H9 (cell line): ENCODE measurements at regions not wholly inside any gene's neighbourhood (a gene's known extent, or its start where the extent isn't known, plus 50 kb on each side); places are given as distances from the start of the nearest gene placed in this dataset.

Source experiments
- DNase-seq: peaks from one replicate; pipeline ENCODE4 v3.0.0-alpha.2; 2017
- H2AFZ ChIP-seq: one replicate; pipeline ENCODE4 v1.6.1; 2013; ENCODE audit warnings: mild to moderate bottlenecking, low read length, control low read depth, moderate library complexity
- H2AK5ac ChIP-seq: 2 replicates; pipeline ENCODE4 v1.6.1; 2013; ENCODE audit warnings: low read length, control low read depth, mixed read lengths; ENCODE audit not compliant: insufficient read length
- H2BK120ac ChIP-seq: one replicate; pipeline ENCODE4 v1.6.1; 2013; ENCODE audit warnings: low read depth, mild to moderate bottlenecking, low read length, control low read depth, inconsistent platforms; ENCODE audit not compliant: poor library complexity, severe bottlenecking
- H2BK12ac ChIP-seq: 2 replicates; pipeline ENCODE4 v1.6.1; 2013; ENCODE audit warnings: low read length, control low read depth, mixed read lengths, low read depth; ENCODE audit not compliant: insufficient read length
- H2BK15ac ChIP-seq: 2 replicates; pipeline ENCODE4 v1.6.1; 2013; ENCODE audit warnings: low read depth, low read length, control low read depth
- H2BK20ac ChIP-seq: one replicate; pipeline ENCODE4 v1.6.1; 2013; ENCODE audit warnings: low read depth, mild to moderate bottlenecking, low read length, control low read depth, inconsistent platforms; ENCODE audit not compliant: poor library complexity, severe bottlenecking
- H2BK5ac ChIP-seq: 2 replicates; pipeline ENCODE4 v1.6.1; 2013; ENCODE audit warnings: low read length, control low read depth, mixed read lengths; ENCODE audit not compliant: insufficient read length
- H3K14ac ChIP-seq: 2 replicates; pipeline ENCODE4 v1.6.1; 2013; ENCODE audit warnings: low read length, control low read depth; ENCODE audit not compliant: insufficient read depth
- H3K18ac ChIP-seq: 2 replicates; pipeline ENCODE4 v1.6.1; 2013; ENCODE audit warnings: low read depth, mild to moderate bottlenecking, mixed read lengths, low read length, control low read depth; ENCODE audit not compliant: insufficient read length
- H3K23ac ChIP-seq: 2 replicates; pipeline ENCODE4 v1.6.1; 2013; ENCODE audit warnings: low read length, control low read depth, mixed read lengths, low read depth; ENCODE audit not compliant: insufficient read length
- H3K23me2 ChIP-seq: 2 replicates; pipeline ENCODE4 v1.6.1; 2013; ENCODE audit warnings: low read depth, mild to moderate bottlenecking, mixed read lengths, low read length, control low read depth; ENCODE audit not compliant: insufficient read length, poor library complexity, severe bottlenecking
- H3K27ac ChIP-seq: 2 replicates; pipeline ENCODE4 v1.5.1; 2013; ENCODE audit warnings: low read length, control low read depth, mixed read lengths, low read depth; ENCODE audit not compliant: insufficient read length
- H3K27me3 ChIP-seq: 2 replicates; pipeline ENCODE4 v1.6.1; 2013; ENCODE audit warnings: low read length, control low read depth, inconsistent platforms; ENCODE audit not compliant: insufficient read depth
- H3K4ac ChIP-seq: 2 replicates; pipeline ENCODE4 v1.6.1; 2013; ENCODE audit warnings: low read depth, mild to moderate bottlenecking, control low read depth, inconsistent platforms, low read length, moderate library complexity
- H3K4me1 ChIP-seq: 2 replicates; pipeline ENCODE4 v1.6.1; 2013; ENCODE audit warnings: low read length, control low read depth, inconsistent platforms; ENCODE audit not compliant: insufficient read depth
- H3K4me2 ChIP-seq: 2 replicates; pipeline ENCODE4 v1.6.1; 2013; ENCODE audit warnings: low read length, control low read depth, mixed read lengths; ENCODE audit not compliant: insufficient read length, insufficient read depth
- H3K56ac ChIP-seq: 2 replicates; pipeline ENCODE4 v1.6.1; 2013; ENCODE audit warnings: low read depth, mild to moderate bottlenecking, mixed read lengths, low read length, control low read depth; ENCODE audit not compliant: insufficient read length
- H3K79me1 ChIP-seq: 2 replicates; pipeline ENCODE4 v1.6.1; 2013; ENCODE audit warnings: low read depth, mild to moderate bottlenecking, moderate library complexity, low read length, control low read depth, inconsistent platforms; ENCODE audit not compliant: insufficient read depth, poor library complexity, severe bottlenecking
- H3K79me2 ChIP-seq: 2 replicates; pipeline ENCODE4 v1.6.1; 2013; ENCODE audit warnings: low read length, control low read depth, inconsistent platforms; ENCODE audit not compliant: insufficient read depth
- H3K9ac ChIP-seq: 2 replicates; pipeline ENCODE4 v1.6.1; 2013; ENCODE audit warnings: low read length, control low read depth, mixed read lengths; ENCODE audit not compliant: insufficient read length; ENCODE audit errors: extremely low read depth
- H3K9me3 ChIP-seq: one replicate; pipeline ENCODE4 v1.6.1; 2013; ENCODE audit warnings: low read depth, low read length, inconsistent platforms; ENCODE audit not compliant: control insufficient read depth
- H3T11ph ChIP-seq: one replicate; pipeline ENCODE4 v1.6.1; 2013; ENCODE audit warnings: mild to moderate bottlenecking, low read length, control low read depth, inconsistent platforms
- H4K20me1 ChIP-seq: one replicate; pipeline ENCODE4 v1.6.1; 2013; ENCODE audit not compliant: control insufficient read depth, insufficient read length, insufficient read depth
- H4K5ac ChIP-seq: 2 replicates; pipeline ENCODE4 v1.6.1; 2013; ENCODE audit warnings: low read depth, mild to moderate bottlenecking, mixed read lengths, low read length, control low read depth; ENCODE audit not compliant: insufficient read length
- H4K8ac ChIP-seq: replicated peaks from 2 replicates; pipeline ENCODE4 v1.6.1; 2013; ENCODE audit warnings: low read length, control low read depth, mixed read lengths, low read depth; ENCODE audit not compliant: insufficient read length
- H4K91ac ChIP-seq: 2 replicates; pipeline ENCODE4 v1.6.1; 2013; ENCODE audit warnings: low read depth, mild to moderate bottlenecking, moderate library complexity, mixed read lengths, low read length, control low read depth; ENCODE audit not compliant: insufficient read length
- H3K27ac Mint-ChIP-seq, 3 experiments: 2 replicates in 2 of 3; 3 replicates in 1 of 3; pipeline ENCODE4 v1.8.0; 2020 to 2021; ENCODE audit warnings: mixed read lengths in 3 of 3, mild to moderate bottlenecking in 1 of 3, moderate library complexity in 1 of 3
- H3K27me3 Mint-ChIP-seq: 2 replicates; pipeline ENCODE4 v1.8.0; 2021; ENCODE audit warnings: low read depth, mild to moderate bottlenecking, moderate library complexity, mixed read lengths
- H3K36me3 Mint-ChIP-seq, 3 experiments: 2 replicates in 2 of 3; 3 replicates in 1 of 3; pipeline ENCODE4 v1.8.0; 2020 to 2021; ENCODE audit warnings: low read depth in 3 of 3, mixed read lengths in 3 of 3; ENCODE audit not compliant: insufficient read depth in 1 of 3
- H3K4me1 Mint-ChIP-seq, 2 experiments: 2 replicates each; pipeline ENCODE4 v1.8.0; 2020; ENCODE audit warnings: mixed read lengths in 2 of 2
- H3K4me3 Mint-ChIP-seq, 2 experiments: 2 replicates in 1 of 2; 3 replicates in 1 of 2; pipeline ENCODE4 v1.8.0; 2020 to 2021; ENCODE audit warnings: mild to moderate bottlenecking in 2 of 2, mixed read lengths in 2 of 2, moderate library complexity in 1 of 2
- H3K9me3 Mint-ChIP-seq, 2 experiments: 2 replicates in 1 of 2; 3 replicates in 1 of 2; pipeline ENCODE4 v1.8.0; 2020; ENCODE audit warnings: mild to moderate bottlenecking in 2 of 2, mixed read lengths in 2 of 2, moderate library complexity in 1 of 2
- CTCF ChIP-seq: fragments of 200-600 bp; sonication (generic); conservative IDR thresholded peaks from 3 replicates; pipeline ENCODE4 v1.8.0; 2021; ENCODE audit warnings: antibody characterized with exemption, mild to moderate bottlenecking
- WGBS: extraction: QIAGEN DNeasy Blood & Tissue Kit; methylation state at CpG from one replicate; pipeline ENCODE4 v1.1.7; 2013; ENCODE audit warnings: missing lambda C conversion rate, low lambda C conversion rate, mixed read lengths; ENCODE audit not compliant: insufficient read length; ENCODE audit errors: extremely low coverage; 5-methylcytosine and 5-hydroxymethylcytosine counted together

DNA sequence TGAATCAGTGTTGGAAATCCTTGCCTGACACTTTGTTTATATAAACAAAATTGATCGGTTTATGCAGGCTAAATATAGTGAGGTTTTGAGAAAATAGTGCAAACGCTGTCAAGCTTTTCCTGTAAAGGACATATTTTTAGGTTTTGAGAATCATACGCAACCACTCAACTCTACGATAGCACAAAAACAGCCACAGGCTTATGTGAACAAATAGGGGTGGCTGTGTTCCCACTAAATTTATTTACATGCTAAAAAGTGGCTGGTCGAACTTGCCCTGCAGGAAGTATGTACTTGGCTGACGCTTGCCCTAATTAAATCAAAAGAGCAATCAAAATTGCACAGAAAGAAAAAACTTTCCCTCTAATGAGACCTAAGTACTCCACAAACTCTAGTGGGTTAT, 234.7 kb upstream of the CACNA2D1 start:
- no CpG with 5 or more reads among the region's 6 CpGs for WGBS
- Mint-ChIP-seq H3K27ac (peak overlapping the region in 1 of 3 experiments; percentile 73; a peak in 1 of 7 replicates), H3K4me3 (no peak overlapping the region), H3K4me1 (peaks cover 14% of the 10 kb centered on the region in 2 experiments), H3K36me3 (no peaks in the 10 kb centered on the region), H3K27me3 (no peaks in the 10 kb centered on the region), H3K9me3 (no peaks in the 10 kb centered on the region)
- H3K27ac ChIP-seq: no peak overlapping the region
- no peaks in the 10 kb centered on the region for H3K4me1 ChIP-seq
- H3K14ac ChIP-seq: no peak overlapping the region
- no peaks in the 10 kb centered on the region for H3K23me2 ChIP-seq
- H2BK5ac ChIP-seq: no peak overlapping the region
- H3T11ph ChIP-seq: no peak overlapping the region
- H4K91ac ChIP-seq: no peak overlapping the region
- no peak overlapping the region for H2AFZ ChIP-seq
- no peak overlapping the region for H2BK120ac ChIP-seq
- H3K79me2 ChIP-seq: no peaks in the 10 kb centered on the region
- H3K9me3 ChIP-seq: no peaks in the 10 kb centered on the region
- no peaks in the 10 kb centered on the region for H4K20me1 ChIP-seq
- H2BK15ac ChIP-seq: no peak overlapping the region
- H3K79me1 ChIP-seq: no peaks in the 10 kb centered on the region
- H4K8ac ChIP-seq: no peak overlapping the region
- no peak overlapping the region for H3K23ac ChIP-seq
- DNase-seq: no peak
- H3K4ac ChIP-seq: no peak overlapping the region
- H3K27me3 ChIP-seq: no peaks in the 10 kb centered on the region
- H2AK5ac ChIP-seq: no peak overlapping the region
- no peak overlapping the region for H3K56ac ChIP-seq
- TF ChIP-seq CTCF: no peak
- H3K4me2 ChIP-seq: no peak overlapping the region
- no peak overlapping the region for H3K18ac ChIP-seq
- no peak overlapping the region for H3K9ac ChIP-seq
- no peak overlapping the region for H2BK12ac ChIP-seq
- no peak overlapping the region for H4K5ac ChIP-seq
- no peak overlapping the region for H2BK20ac ChIP-seq
